Esophagus squamous epithelium (tissue), 4 donors: ENCODE measurements at regions not wholly inside any gene's neighbourhood (a gene's known extent, or its start where the extent isn't known, plus 50 kb on each side); places are given as distances from the start of the nearest gene placed in this dataset.

Source experiments
- POLR2A ChIP-seq, 4 donors: fragments of 450-650 bp; IDR thresholded peaks; one replicate each; pipeline ENCODE4 v1.6.1; 2017; ENCODE audit warnings: antibody characterized with exemption in 4 of 4, mild to moderate bottlenecking in 4 of 4, moderate library complexity in 3 of 4
- TF ChIP-seq, protein P1 (sequence below), 6 experiments: fragments of 450-650 bp in 4 of 6; fragments of 200-600 bp in 2 of 6; sonication (generic) in 2 of 6; IDR thresholded peaks; one replicate each; pipeline ENCODE4 v1.5.1; 2016 to 2019; ENCODE audit warnings: antibody characterized with exemption in 6 of 6, mild to moderate bottlenecking in 4 of 6, moderate library complexity in 4 of 6

DNA sequence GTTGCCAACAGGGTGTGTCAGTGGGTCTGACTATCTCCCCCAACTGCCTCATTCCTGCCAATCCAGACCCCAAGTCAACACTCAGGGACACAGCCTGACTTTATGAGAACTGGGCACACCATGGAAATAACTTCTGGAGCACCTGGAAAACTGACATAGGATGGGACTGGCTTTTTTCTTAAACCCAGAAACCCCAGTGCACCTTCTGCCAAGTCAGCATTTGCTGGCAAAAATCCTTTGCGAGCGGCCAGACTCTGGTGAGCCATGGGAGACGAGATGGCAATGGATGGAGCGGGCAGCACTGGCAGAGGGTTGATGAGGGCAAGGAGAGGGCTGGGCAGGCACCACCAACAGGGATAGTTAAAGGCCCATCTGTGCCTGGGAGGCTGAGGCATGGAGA, 114.4 kb upstream of the OSMR start:
- TF ChIP-seq, protein P1, sequence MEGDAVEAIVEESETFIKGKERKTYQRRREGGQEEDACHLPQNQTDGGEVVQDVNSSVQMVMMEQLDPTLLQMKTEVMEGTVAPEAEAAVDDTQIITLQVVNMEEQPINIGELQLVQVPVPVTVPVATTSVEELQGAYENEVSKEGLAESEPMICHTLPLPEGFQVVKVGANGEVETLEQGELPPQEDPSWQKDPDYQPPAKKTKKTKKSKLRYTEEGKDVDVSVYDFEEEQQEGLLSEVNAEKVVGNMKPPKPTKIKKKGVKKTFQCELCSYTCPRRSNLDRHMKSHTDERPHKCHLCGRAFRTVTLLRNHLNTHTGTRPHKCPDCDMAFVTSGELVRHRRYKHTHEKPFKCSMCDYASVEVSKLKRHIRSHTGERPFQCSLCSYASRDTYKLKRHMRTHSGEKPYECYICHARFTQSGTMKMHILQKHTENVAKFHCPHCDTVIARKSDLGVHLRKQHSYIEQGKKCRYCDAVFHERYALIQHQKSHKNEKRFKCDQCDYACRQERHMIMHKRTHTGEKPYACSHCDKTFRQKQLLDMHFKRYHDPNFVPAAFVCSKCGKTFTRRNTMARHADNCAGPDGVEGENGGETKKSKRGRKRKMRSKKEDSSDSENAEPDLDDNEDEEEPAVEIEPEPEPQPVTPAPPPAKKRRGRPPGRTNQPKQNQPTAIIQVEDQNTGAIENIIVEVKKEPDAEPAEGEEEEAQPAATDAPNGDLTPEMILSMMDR (IDR thresholded peaks at IDR 0.05): no peak
- TF ChIP-seq POLR2A (IDR thresholded peaks at IDR 0.05): no peak
